ENCODE measurements at regions not wholly inside any gene's neighbourhood (a gene's known extent, or its start where the extent isn't known, plus 50 kb on each side); places are given as distances from the start of the nearest gene placed in this dataset.

GRCh38 chr18:2368102-2368501 is 203.2 kb downstream of the METTL4 start:
- TF ChIP-seq CTCF (IDR thresholded peaks at IDR 0.05; ENCODE audit: insufficient read depth, missing control alignments): no peak
- FAIRE-seq (no peak), DNase-seq (ENCODE audit: insufficient read length, low spot score) (no peak)

DNA sequence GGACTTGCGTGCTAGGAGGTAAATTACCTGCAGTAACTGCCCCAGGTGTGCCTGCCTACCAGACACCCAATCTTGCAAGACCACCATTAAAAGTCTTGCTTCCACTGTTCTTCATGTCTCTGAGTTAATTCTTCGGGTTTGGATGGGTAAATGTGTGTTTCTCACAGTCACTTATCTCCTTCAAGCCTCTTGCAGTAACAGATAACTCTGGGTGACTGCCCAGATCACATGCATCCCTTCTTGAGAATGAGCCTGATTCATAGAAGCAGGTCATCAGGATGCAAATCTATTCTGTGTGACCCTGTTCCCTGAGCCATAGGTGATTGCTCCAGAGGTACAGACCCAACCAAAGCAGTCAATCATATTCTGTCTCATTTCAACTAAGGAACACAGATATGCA is 194.6 kb downstream of the METTL4 start:
- DNase-seq (ENCODE audit: insufficient read length, low spot score) (no peak), FAIRE-seq (no peak)
- TF ChIP-seq CTCF (IDR thresholded peaks at IDR 0.05; ENCODE audit: insufficient read depth, missing control alignments): no peak

- TF ChIP-seq CTCF (IDR thresholded peaks at IDR 0.05; ENCODE audit: insufficient read depth, missing control alignments): no peak
- no peak for FAIRE-seq
- DNase-seq (ENCODE audit: insufficient read length, low spot score): no peak
Observed at GRCh38 chr18:2380101-2380500, 191.2 kb downstream of the METTL4 start.

GRCh38 chr18:2381539-2381938 is 189.8 kb downstream of the METTL4 start:
- TF ChIP-seq CTCF (IDR thresholded peaks at IDR 0.05; ENCODE audit: insufficient read depth, missing control alignments): no peak
- FAIRE-seq: no peak
- no peak for DNase-seq (ENCODE audit: insufficient read length, low spot score)

DNA sequence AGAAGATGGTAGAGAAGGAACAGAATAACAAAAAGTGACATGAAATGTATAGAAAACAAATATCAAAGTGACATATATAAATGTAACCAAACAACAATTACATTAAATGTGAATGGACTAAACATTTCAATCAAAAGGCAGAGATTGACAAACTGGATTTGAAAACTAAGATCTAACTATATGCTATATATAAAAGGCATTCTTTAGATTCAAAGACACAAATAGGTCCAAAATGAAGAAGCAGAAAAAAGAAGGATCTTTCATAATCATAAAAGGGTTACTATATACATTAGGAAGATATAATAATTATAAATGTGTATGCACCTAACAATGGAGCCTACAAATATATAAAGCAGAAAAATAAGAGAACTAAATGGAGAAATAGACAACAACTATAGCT is 183.7 kb downstream of the METTL4 start:
- TF ChIP-seq CTCF (IDR thresholded peaks at IDR 0.05; ENCODE audit: insufficient read depth, missing control alignments): no peak
- DNase-seq (ENCODE audit: insufficient read length, low spot score) (no peak), FAIRE-seq (peak; percentile 71)

DNA sequence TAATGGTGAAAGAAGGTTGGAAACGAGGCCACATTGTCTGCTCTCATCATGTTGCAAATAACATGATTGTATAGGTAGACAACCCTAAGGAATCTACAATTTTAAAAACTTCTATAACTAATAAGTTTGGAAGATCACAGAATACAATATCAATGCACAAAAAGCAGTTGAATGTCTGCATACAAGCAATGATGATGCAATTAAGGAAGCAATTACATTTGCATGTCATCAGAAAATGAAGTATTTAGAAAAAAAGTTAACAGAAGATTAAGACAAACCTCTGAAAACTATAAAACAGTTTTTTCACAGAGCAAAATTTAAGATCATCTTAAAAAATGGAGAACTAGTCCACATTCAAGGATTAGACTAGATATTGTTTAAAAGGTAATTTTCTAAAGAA is 181.1 kb downstream of the METTL4 start:
- TF ChIP-seq CTCF (IDR thresholded peaks at IDR 0.05; ENCODE audit: insufficient read depth, missing control alignments): no peak
- peak; percentile 55 for FAIRE-seq
- no peak for DNase-seq (ENCODE audit: insufficient read length, low spot score)

- DNase-seq (ENCODE audit: insufficient read length, low spot score): no peak
- FAIRE-seq: no peak
- no peak for TF ChIP-seq CTCF (IDR thresholded peaks at IDR 0.05; ENCODE audit: insufficient read depth, missing control alignments)
Observed at GRCh38 chr18:2391470-2391869, 179.8 kb downstream of the METTL4 start.

Data from D721Med (cell line).